Gastroesophageal sphincter (tissue), 4 donors: ENCODE measurements at regions not wholly inside any gene's neighbourhood (a gene's known extent, or its start where the extent isn't known, plus 50 kb on each side); places are given as distances from the start of the nearest gene placed in this dataset.
"Not testable (repeated sequence)": the region's sequence is repeated elsewhere in the genome, so short reads cannot be mapped to it uniquely, and the experiment has no call there.

Experiments used
- ATAC-seq: fragments of 150-250 bp; one replicate; pipeline ENCODE4 v1.9.1; 2016; ENCODE audit warnings: mild to moderate bottlenecking, moderate library complexity
- H3K27ac ChIP-seq, 4 donors: fragments of 200-600 bp; sonication (generic) in 3 of 4; 1 replicate in 3 of 4; 2 replicates in 1 of 4; pipeline ENCODE4 v1.5.1; 2016 to 2019
- H3K27me3 ChIP-seq: fragments of 200-600 bp; sonication (generic); one replicate; pipeline ENCODE4 v1.5.1; 2019
- H3K36me3 ChIP-seq, 2 donors: fragments of 200-600 bp; sonication (generic); one replicate each; pipeline ENCODE4 v1.5.1; 2019; ENCODE audit warnings: control low read depth in 1 of 2
- H3K4me1 ChIP-seq, 3 donors: fragments of 200-600 bp; sonication (generic); 1 replicate in 2 of 3; 2 replicates in 1 of 3; pipeline ENCODE4 v1.5.1; 2016 to 2019; ENCODE audit warnings: control low read depth in 2 of 3
- H3K4me3 ChIP-seq, 2 donors: fragments of 200-600 bp; sonication (generic); one replicate each; pipeline ENCODE4 v1.5.1; 2019; ENCODE audit warnings: mild to moderate bottlenecking in 1 of 2, moderate library complexity in 1 of 2
- H3K9me3 ChIP-seq, 3 donors: fragments of 200-600 bp; sonication (generic); one replicate each; pipeline ENCODE4 v1.5.1; 2017 to 2019; ENCODE audit warnings: control low read depth in 2 of 3
- CTCF ChIP-seq, 4 experiments: fragments of 200-600 bp in 2 of 4; fragments of 450-650 bp in 2 of 4; sonication (generic) in 1 of 4; IDR thresholded peaks; one replicate each; pipeline ENCODE4 v1.5.1; 2017 to 2019; ENCODE audit warnings: antibody characterized with exemption in 4 of 4, mild to moderate bottlenecking in 2 of 4, moderate library complexity in 2 of 4
- EP300 ChIP-seq: sonication (generic); formaldehyde crosslinking; IDR thresholded peaks from one replicate; pipeline ENCODE4 v1.6.1; 2017; ENCODE audit warnings: antibody characterized with exemption, mild to moderate bottlenecking
- POLR2A ChIP-seq, 2 donors: fragments of 450-650 bp; IDR thresholded peaks; one replicate each; pipeline ENCODE4 v1.6.1; 2017; ENCODE audit warnings: antibody characterized with exemption in 2 of 2, mild to moderate bottlenecking in 2 of 2, moderate library complexity in 1 of 2
- POLR2AphosphoS5 ChIP-seq: sonication (generic); formaldehyde crosslinking; IDR thresholded peaks from one replicate; pipeline ENCODE4 v1.6.1; 2017; ENCODE audit warnings: antibody characterized with exemption
- WGBS, 2 donors: methylation state at CpG; one replicate each; pipeline ENCODE4 v1.1.5; 2018; ENCODE audit warnings: low coverage in 1 of 2; 5-methylcytosine and 5-hydroxymethylcytosine counted together

- 79 to 88% methylated on average over 1 of the region's 1 CpG for WGBS, 2 donors
- H3K27me3 ChIP-seq, result no peaks in the 10 kb centered on the region
- H3K4me1 ChIP-seq, result no peaks in the 10 kb centered on the region
- H3K36me3 ChIP-seq, result no peaks in the 10 kb centered on the region
- ATAC-seq, result no peak
- TF ChIP-seq CTCF (IDR thresholded peaks at IDR 0.05) (no peak), POLR2A (IDR thresholded peaks at IDR 0.05) (no peak), EP300 (no peak), POLR2AphosphoS5 (no peak)
- H3K9me3 ChIP-seq, result no peaks in the 10 kb centered on the region
- no peak overlapping the region for H3K4me3 ChIP-seq
- H3K27ac ChIP-seq, result no peak overlapping the region
These were observed 903.5 kb downstream of the DNAJB9 start for GRCh38 chr7:109473172-109473571.

GRCh38 chr7:109476409-109476808 lies 906.7 kb downstream of the DNAJB9 start:
- Histone ChIP-seq H3K9me3 (no peaks in the 10 kb centered on the region), H3K4me1 (no peaks in the 10 kb centered on the region), H3K4me3 (no peak overlapping the region), H3K36me3 (no peaks in the 10 kb centered on the region), H3K27ac (no peak overlapping the region), H3K27me3 (no peaks in the 10 kb centered on the region)
- 79 to 80% methylated on average over 3 of the region's 3 CpGs for WGBS, 2 donors
- no peak for ATAC-seq
- no peak for TF ChIP-seq EP300
- no peak for TF ChIP-seq POLR2AphosphoS5
- TF ChIP-seq CTCF (IDR thresholded peaks at IDR 0.05), result no peak

GRCh38 chr7:109479388-109479787 lies 909.7 kb downstream of the DNAJB9 start:
- H3K9me3 ChIP-seq, result no peaks in the 10 kb centered on the region
- no peak overlapping the region for H3K27ac ChIP-seq
- no peaks in the 10 kb centered on the region for H3K27me3 ChIP-seq
- WGBS, 2 donors, result 27 to 44% methylated on average over 2 of the region's 2 CpGs
- H3K4me1 ChIP-seq, result no peaks in the 10 kb centered on the region
- TF ChIP-seq EP300 (no peak), CTCF (IDR thresholded peaks at IDR 0.05) (no peak), POLR2AphosphoS5 (no peak), POLR2A (IDR thresholded peaks at IDR 0.05) (no peak)
- ATAC-seq, result no peak
- H3K36me3 ChIP-seq, result no peaks in the 10 kb centered on the region
- no peak overlapping the region for H3K4me3 ChIP-seq

GRCh38 chr7:109490607-109491006 lies 920.9 kb downstream of the DNAJB9 start:
- H3K4me1 ChIP-seq, H3K36me3 ChIP-seq, H3K27ac ChIP-seq, H3K4me3 ChIP-seq, H3K9me3 ChIP-seq, H3K27me3 ChIP-seq, ATAC-seq: not testable (repeated sequence)
- 93 to 100% methylated on average over 1 of the region's 1 CpG for WGBS, 2 donors

GRCh38 chr7:109497053-109497452 lies 927.4 kb downstream of the DNAJB9 start:
- no peak overlapping the region for H3K4me3 ChIP-seq
- no peak for ATAC-seq
- H3K9me3 ChIP-seq, result no peaks in the 10 kb centered on the region
- H3K27ac ChIP-seq, result no peak overlapping the region
- whole genome bisulfite sequencing, 2 donors, result 64 to 72% methylated on average over 4 to 5 of the region's 5 CpGs
- H3K36me3 ChIP-seq, result no peaks in the 10 kb centered on the region
- no peaks in the 10 kb centered on the region for H3K4me1 ChIP-seq
- TF ChIP-seq POLR2A (IDR thresholded peaks at IDR 0.05) (no peak), POLR2AphosphoS5 (no peak)
- no peaks in the 10 kb centered on the region for H3K27me3 ChIP-seq

- WGBS, 2 donors, result 82 to 93% methylated on average over 2 of the region's 2 CpGs
- ATAC-seq, result no peak
- no peaks in the 10 kb centered on the region for H3K27me3 ChIP-seq
- H3K9me3 ChIP-seq, result no peaks in the 10 kb centered on the region
- H3K27ac ChIP-seq, result no peak overlapping the region
- no peaks in the 10 kb centered on the region for H3K36me3 ChIP-seq
- TF ChIP-seq CTCF (IDR thresholded peaks at IDR 0.05), result no peak
- TF ChIP-seq EP300, result no peak
- TF ChIP-seq POLR2AphosphoS5, result no peak
- no peak for TF ChIP-seq POLR2A (IDR thresholded peaks at IDR 0.05)
- H3K4me1 ChIP-seq, result no peaks in the 10 kb centered on the region
- no peak overlapping the region for H3K4me3 ChIP-seq
These were observed 928.5 kb downstream of the DNAJB9 start for GRCh38 chr7:109498131-109498530.
